PFSK-1 (cell line): ENCODE measurements at regions not wholly inside any gene's neighbourhood (a gene's known extent, or its start where the extent isn't known, plus 50 kb on each side); places are given as distances from the start of the nearest gene placed in this dataset.

ENCODE experiments used
- FOXP2 ChIP-seq: optimal IDR thresholded peaks from 2 replicates; pipeline ENCODE3; 2011; ENCODE audit warnings: borderline replicate concordance, control low read depth, inconsistent platforms; ENCODE audit not compliant: insufficient read depth; ENCODE audit errors: extremely low read length, extremely low read depth
- POLR2AphosphoS5 ChIP-seq: IDR thresholded peaks from 2 replicates; pipeline ENCODE4 v1.6.1; 2012; ENCODE audit warnings: low read depth, mild to moderate bottlenecking, control low read depth, low read length, moderate library complexity
- REST ChIP-seq, 2 experiments: IDR thresholded peaks; 2 replicates each; pipeline versions ENCODE4 v1.6.1 to v1.8.0; 2011 to 2012; ENCODE audit warnings: low read depth in 2 of 2, low read length in 2 of 2, control low read depth in 1 of 2, inconsistent platforms in 1 of 2, mild to moderate bottlenecking in 1 of 2, moderate library complexity in 1 of 2; ENCODE audit not compliant: insufficient read depth in 1 of 2
- SIN3A ChIP-seq: IDR thresholded peaks from 2 replicates; pipeline ENCODE4 v1.6.1; 2012; ENCODE audit warnings: mild to moderate bottlenecking, low read length, moderate library complexity, borderline replicate concordance; ENCODE audit not compliant: insufficient read depth
- TAF1 ChIP-seq: IDR thresholded peaks from 2 replicates; pipeline ENCODE4 v1.6.1; 2012; ENCODE audit warnings: low read length, control low read depth, borderline replicate concordance; ENCODE audit not compliant: insufficient read depth

- TF ChIP-seq POLR2AphosphoS5 (no peak), FOXP2 (no peak), REST (IDR thresholded peaks at IDR 0.05; ENCODE audit: insufficient read depth in 1 of 2, low read depth in 2 of 2, low read length in 2 of 2) (no peak), TAF1 (no peak), SIN3A (no peak)
Measured at GRCh38 chr2:238599549-238600505, 173.1 kb downstream of the ASB1 start.
